HG03342 (cell line): ENCODE measurements at regions not wholly inside any gene's neighbourhood (a gene's known extent, or its start where the extent isn't known, plus 50 kb on each side); places are given as distances from the start of the nearest gene placed in this dataset.

Experiments
- ATAC-seq: cut with Tn5 transposase; IDR thresholded peaks from one replicate; pipeline ENCODE4 v1.9.1; 2021; ENCODE audit warnings: mild to moderate bottlenecking, moderate library complexity; ENCODE audit not compliant: unreplicated experiment

GRCh38 chr10:108465871-108466641 lies 1301.5 kb upstream of the SORCS1 start:
- ATAC-seq = no peak

GRCh38 chr10:108462005-108462404 lies 1297.5 kb upstream of the SORCS1 start:
- ATAC-seq = no peak

- no peak for ATAC-seq
Measured at GRCh38 chr10:108454793-108455192, 1290.3 kb upstream of the SORCS1 start.

- no peak for ATAC-seq
Measured at GRCh38 chr10:108454224-108454623, 1289.7 kb upstream of the SORCS1 start.

GRCh38 chr10:108453166-108453565 lies 1288.7 kb upstream of the SORCS1 start:
- ATAC-seq = no peak

GRCh38 chr10:108452533-108452932 lies 1288.0 kb upstream of the SORCS1 start:
- ATAC-seq = no peak

DNA sequence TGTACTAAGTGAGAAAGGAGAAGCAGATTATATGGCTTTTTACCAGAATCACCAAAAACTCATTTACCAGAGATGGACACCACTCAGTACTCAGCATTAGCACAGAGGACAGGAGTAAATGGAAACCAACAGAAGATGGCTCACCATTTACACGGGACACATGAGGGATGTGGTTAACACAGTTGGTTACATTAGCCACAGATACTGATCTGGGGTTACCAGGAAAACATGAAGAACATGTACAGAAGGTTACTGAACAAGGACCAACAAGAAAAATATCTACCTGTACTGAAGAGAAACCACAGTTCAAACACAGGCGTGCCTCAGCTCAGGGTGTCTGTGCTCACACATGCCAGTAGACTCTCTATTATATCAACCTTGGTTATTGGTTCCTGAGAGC lies 1285.8 kb upstream of the SORCS1 start:
- ATAC-seq = no peak

DNA sequence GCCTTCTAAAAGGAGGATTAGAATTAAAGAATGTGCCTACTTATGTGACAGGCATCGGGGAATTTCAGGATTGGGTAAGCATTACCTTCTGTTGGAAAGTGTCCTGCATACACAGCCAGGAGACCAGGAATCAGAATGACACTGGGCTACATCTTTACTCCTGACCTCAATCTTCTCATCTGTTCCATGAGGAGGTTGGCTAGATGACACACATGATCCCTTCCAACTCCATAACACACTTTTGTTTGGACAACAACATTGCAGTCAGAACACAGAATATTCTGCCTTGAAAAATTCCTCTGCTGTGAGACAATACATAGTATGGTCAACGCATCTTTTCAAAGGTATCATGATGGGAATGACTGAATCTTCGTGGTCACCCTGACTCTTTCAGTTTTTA lies 1281.2 kb upstream of the SORCS1 start:
- ATAC-seq = no peak

DNA sequence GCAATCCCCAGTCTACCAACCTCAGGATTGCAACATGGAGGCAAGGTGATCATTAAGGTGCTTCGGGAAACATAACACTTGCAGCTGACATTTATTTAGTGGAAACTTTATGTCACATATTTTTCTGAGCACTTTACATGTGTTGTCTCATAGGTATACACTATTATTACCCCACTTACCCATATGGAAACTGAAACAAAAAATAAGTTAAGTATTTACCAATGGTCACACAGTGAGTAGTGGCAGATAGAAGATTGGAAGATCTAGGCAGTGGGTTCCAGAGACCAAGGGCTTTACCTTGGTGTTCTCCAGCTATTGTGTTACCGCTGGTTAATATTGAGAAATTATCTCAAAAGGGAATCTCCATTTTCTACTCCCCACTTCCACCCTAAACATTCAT lies 1279.1 kb upstream of the SORCS1 start:
- ATAC-seq = peak; percentile 77

DNA sequence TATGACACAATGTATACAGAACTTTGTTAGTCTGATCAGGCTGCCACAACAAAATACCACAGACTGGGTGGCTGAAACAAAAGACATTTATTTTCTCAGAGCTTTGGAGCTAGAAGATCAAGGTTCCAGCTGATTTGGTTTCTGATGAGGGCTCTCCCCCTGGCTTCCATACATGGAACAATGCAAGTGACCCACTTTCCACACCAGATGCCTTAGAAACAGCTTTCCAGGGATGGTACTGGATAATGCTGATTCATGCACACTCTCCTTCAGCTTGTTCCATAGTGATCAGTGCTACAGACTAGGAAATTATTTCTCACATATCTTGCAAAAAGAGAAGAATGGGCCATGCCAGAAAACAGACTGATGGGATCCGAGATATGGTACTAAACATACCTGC lies 1274.9 kb upstream of the SORCS1 start:
- no peak for ATAC-seq

GRCh38 chr10:108436096-108436495 lies 1271.6 kb upstream of the SORCS1 start:
- ATAC-seq = no peak

DNA sequence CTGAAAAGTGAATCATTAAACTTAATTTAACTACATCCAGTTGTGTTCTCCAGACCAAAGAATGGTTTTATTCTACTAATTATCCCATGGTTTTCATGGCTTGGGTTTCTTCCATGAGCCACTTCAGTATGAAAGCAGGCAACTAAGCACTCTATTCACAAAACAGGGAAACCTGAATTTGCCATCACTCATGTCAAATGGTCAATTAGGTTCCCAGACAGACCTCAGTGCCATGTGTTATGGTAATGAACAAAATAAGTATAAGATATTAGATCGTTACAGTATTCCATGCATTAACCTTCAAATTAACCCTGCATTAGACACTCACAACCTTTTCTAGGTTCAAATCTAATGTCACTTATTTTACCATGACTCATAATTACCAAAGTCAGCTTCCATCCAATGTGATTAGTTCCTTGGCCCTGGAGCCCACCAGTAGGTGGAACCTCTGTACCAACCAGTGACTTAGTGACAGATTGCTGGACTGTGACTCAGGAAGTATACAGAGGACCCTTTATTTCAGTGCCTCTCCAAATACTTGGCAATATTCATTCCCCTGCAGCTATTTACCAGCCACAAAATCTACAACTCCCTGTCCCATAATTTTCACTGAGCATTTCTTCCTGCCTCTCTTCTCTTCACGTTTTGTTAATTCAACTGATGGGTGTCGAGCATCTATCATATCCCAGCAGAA lies 1270.2 kb upstream of the SORCS1 start:
- ATAC-seq = no peak

- ATAC-seq = no peak
Measured at GRCh38 chr10:108427146-108427545, 1262.6 kb upstream of the SORCS1 start.

- ATAC-seq = no peak
Measured at GRCh38 chr10:108425283-108425964, 1260.9 kb upstream of the SORCS1 start.

- ATAC-seq = no peak
Measured at GRCh38 chr10:108424656-108425055, 1260.2 kb upstream of the SORCS1 start.

- no peak for ATAC-seq
Measured at GRCh38 chr10:108422286-108422685, 1257.8 kb upstream of the SORCS1 start.

DNA sequence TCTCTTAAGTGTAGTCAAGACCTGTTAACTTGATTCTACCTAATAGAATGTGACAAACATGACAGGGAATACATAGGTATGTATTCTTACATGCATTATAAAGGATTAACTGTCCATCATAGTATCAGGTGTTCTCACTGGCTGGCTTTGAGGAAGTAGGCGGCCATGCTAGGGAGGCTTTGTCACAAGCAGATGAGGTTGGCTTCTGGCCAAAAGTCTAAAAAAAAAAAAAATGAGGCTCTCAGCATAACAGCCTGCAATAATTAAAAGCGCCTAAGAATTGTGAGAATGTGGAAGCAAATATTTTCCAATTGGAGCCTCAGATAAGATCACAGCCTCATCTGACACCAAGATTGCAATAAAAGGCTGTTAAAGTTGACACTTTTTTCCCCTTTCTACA lies 1256.8 kb upstream of the SORCS1 start:
- no peak for ATAC-seq

DNA sequence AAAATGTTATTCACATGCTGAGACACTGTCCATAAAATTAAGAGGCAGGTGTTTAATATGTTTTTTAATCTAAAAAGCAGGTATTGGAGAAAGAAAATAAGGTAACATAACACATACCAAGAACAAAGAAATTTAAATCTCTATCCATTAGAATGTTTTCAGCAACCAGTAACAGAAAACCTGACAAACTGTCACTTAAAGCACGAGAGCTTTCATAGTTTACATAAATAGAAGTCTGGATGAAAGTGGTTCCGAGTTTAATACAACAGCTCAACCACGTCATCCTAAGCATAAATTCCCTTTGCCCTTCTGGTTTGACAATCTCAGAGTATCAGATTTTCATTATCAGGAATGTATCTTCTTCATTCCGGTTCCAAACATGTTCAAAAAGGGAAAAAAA lies 1249.4 kb upstream of the SORCS1 start:
- no peak for ATAC-seq

GRCh38 chr10:108412323-108412722 lies 1247.8 kb upstream of the SORCS1 start:
- no peak for ATAC-seq

GRCh38 chr10:108411894-108412293 lies 1247.4 kb upstream of the SORCS1 start:
- no peak for ATAC-seq

GRCh38 chr10:108411206-108411605 lies 1246.7 kb upstream of the SORCS1 start:
- no peak for ATAC-seq

DNA sequence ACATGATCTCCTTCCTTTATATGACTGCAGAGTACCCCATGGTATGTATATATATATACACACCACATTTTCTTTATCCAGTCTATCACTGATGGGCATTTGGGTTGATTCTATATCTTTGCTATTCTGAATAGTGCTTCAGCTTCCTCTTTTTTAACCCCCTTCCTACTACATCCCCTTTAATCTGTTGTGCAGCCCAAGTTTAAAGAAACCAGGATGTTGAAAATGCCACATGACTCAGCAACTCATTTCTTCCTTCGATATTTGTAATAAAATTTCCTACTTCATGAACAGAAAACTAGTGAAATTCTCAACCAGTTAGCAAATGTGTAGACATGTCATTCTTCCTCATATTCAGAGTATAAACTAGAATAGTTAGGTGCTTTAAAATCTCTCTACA lies 1245.7 kb upstream of the SORCS1 start:
- ATAC-seq = no peak
